Epithelial cell of proximal tubule (primary cell): ENCODE measurements at regions not wholly inside any gene's neighbourhood (a gene's known extent, or its start where the extent isn't known, plus 50 kb on each side); places are given as distances from the start of the nearest gene placed in this dataset.
A peak's percentile ranks its signal among the peaks of the same experiment; 100 is the strongest.

ENCODE experiments used
- DNase-seq: peaks from one replicate; pipeline ENCODE4 v3.0.0-alpha.2; 2011; ENCODE audit warnings: low read depth
- H3K4me3 ChIP-seq: 2 replicates; pipeline ENCODE4 v1.5.1; 2011; ENCODE audit warnings: low read depth, mild to moderate bottlenecking, low read length
- TF ChIP-seq, protein P1 (sequence below): conservative IDR thresholded peaks from 2 replicates; pipeline ENCODE4 v1.5.1; 2012; ENCODE audit warnings: low read depth, mild to moderate bottlenecking, low read length

DNA sequence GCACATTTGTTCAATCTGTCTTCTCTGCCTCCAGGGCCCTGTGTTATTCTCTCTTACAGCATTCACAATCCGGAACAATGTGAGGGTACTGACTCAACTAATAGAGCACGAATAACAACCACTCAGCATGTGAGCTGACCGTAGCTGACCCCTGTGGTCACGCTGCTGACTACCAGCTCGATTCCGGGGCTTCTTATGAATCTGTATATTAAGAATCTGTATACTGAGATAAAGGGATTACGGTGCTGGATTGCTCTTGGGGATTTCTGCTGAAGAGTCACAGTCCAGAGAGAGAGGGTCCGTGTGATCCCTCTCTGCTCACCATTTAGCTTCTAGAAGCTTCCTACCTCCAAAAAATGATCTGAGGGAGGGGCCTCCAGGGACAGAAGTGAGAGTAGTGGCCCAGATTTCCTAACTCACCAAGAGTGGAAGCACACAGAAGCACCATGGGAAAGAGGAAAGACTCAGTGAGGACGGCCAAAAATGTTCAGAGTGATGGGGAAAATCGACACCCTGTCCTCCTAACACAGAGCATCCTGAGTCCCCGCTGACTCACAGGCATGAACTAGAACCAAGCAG lies 156.2 kb downstream of the THBS2 start:
- TF ChIP-seq, protein P1, sequence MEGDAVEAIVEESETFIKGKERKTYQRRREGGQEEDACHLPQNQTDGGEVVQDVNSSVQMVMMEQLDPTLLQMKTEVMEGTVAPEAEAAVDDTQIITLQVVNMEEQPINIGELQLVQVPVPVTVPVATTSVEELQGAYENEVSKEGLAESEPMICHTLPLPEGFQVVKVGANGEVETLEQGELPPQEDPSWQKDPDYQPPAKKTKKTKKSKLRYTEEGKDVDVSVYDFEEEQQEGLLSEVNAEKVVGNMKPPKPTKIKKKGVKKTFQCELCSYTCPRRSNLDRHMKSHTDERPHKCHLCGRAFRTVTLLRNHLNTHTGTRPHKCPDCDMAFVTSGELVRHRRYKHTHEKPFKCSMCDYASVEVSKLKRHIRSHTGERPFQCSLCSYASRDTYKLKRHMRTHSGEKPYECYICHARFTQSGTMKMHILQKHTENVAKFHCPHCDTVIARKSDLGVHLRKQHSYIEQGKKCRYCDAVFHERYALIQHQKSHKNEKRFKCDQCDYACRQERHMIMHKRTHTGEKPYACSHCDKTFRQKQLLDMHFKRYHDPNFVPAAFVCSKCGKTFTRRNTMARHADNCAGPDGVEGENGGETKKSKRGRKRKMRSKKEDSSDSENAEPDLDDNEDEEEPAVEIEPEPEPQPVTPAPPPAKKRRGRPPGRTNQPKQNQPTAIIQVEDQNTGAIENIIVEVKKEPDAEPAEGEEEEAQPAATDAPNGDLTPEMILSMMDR: no peak
- peak; percentile 47 for DNase-seq
- no peak overlapping the region for H3K4me3 ChIP-seq

DNA sequence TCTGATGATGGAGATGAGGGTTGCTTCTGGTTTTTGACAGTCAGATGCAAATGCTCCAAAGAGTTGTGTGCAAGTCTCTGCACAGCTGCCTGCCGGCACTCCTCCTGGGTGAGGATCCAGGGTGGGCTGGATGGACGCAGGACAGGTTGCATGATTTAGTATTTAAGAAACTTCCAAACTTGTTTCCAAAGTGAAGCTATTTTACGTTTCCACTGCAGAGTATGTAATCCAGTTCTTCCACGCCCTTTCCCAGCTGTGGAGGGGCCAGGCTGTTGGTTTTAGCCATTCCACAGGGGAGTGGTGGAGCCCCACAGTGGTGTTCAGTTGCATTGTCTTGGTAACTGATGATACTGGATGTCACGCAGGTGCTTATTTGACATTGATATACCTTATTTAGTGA lies 157.3 kb downstream of the THBS2 start:
- DNase-seq: no peak
- no peak overlapping the region for H3K4me3 ChIP-seq
- TF ChIP-seq, protein P1: peak; percentile 20

DNA sequence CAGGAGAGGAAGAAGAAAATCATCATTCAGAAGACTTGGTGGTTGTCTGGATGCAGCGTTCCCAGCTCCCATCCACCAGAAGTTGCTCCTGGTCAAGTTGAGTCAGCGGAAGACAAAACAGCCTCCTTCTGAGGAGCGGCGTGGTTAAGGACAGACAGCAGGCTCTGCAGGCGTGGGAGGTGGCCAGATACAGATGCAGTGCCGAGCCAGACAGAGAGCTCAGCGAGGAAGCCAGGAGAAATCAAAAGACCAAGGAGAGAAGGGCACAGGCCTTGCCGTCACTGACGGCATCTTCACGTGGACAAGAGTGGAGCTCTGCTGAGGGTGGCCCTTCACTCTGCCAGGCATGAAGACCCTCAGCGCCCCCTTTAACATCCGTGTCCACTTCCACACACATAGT lies 158.5 kb downstream of the THBS2 start:
- TF ChIP-seq, protein P1: no peak
- H3K4me3 ChIP-seq: no peak overlapping the region

DNA sequence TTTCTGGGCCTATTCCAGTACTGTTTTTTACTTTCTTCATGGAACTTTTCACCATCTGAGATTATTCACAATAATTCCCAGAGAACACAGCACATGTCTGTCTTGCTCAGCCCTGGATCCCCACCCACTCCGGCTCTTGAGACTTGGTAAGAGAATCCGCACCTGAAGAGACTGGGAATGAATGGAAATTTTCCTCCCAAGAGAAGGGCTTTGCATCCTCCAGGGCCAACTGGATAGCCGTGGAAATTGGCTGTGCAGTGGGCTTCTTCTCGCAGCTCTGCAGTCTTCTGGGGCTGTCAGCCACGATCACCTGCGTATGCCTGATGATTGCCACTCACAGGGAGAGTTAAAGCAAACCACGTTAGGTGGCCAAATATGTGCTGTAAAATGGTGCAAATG lies 159.1 kb downstream of the THBS2 start:
- TF ChIP-seq, protein P1: no peak
- no peak overlapping the region for H3K4me3 ChIP-seq
- no peak for DNase-seq

More for the DNA sequence above, 158.5 kb downstream of the THBS2 start:
- no peak for DNase-seq

DNA sequence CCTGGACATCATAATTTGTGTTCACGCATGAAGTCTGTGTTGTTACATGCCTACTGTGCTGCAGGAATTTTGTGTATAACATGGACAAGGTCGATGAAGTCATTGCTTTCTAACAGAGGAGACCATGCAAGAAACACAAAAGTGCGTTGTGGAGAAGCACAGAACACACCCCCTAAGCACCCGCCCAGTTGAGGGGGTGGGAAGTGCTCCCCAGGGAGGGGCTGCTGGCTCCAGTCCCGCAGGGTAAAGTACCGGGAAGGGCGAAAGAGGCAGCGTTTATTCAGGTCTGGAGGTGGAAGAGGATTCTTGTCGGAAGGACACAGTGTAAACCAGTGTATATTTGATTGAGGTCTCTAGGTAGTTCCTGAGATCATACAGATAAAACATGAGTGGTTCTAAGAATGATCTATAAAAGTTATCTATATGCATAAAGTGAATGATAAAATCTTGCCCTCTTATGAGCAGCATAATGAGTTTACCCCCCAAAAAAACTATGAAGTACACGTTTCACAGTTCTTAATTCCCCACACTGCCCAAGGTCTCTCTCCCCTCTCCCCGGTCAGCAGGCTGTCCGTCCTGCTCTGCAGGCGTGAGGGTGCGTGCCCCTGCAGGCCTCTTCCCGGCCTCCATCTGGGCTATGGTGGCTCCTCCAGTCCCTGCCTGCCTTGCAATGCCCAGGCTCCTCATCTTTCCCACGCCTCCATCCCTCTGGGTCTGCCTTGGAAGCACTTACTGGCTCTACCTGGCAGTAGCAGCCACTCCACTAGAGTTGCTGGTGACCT lies 159.7 kb downstream of the THBS2 start:
- no peak overlapping the region for H3K4me3 ChIP-seq
- no peak for DNase-seq
- TF ChIP-seq, protein P1: no peak

DNA sequence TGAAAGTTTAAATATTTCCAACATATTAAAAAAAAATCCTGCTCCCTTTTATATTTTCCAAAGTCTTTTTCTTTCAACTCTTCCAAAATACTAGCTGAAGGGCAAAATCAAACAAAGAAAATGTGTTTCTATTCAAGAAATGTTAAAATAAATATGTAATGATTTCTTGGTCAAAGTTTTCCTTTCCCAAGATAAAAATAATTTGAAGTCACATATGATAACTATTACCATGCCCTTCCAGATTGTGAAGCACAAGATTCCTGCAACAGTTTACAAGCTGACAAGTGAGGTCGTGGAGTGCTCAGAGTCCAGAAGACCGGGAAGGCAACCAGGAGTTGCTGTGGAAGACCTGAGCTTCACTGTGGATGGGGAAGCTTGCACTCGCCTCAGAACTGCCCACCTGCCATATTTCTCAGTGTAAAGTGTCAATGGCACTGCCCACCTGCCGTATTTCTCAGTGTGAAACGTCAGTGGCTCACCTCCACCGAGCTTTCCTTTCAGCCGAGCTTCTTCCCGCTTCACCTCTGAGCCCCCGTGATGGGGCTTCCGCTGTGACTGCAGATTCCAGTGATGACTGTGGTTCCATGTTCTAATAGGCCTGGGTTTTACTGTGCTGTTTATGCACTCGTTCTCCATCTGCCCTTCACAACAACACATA lies 160.5 kb downstream of the THBS2 start:
- TF ChIP-seq, protein P1: no peak
- no peak overlapping the region for H3K4me3 ChIP-seq
- DNase-seq: no peak
